Mesendoderm (in vitro differentiated cells): ENCODE measurements at regions not wholly inside any gene's neighbourhood (a gene's known extent, or its start where the extent isn't known, plus 50 kb on each side); places are given as distances from the start of the nearest gene placed in this dataset.

ENCODE experiments used
- DNase-seq: peaks from one replicate; pipeline ENCODE4 v3.0.0; 2013
- H2AK5ac ChIP-seq: 2 replicates; pipeline ENCODE4 v1.6.1; 2013; ENCODE audit warnings: low read length, inconsistent platforms
- H2BK120ac ChIP-seq: 2 replicates; pipeline ENCODE4 v1.6.1; 2013; ENCODE audit warnings: low read depth, mild to moderate bottlenecking, low read length, moderate library complexity, mixed read lengths
- H2BK15ac ChIP-seq: replicated peaks from 2 replicates; pipeline ENCODE4 v1.6.1; 2013; ENCODE audit warnings: low read depth, mild to moderate bottlenecking, moderate library complexity
- H2BK5ac ChIP-seq: 2 replicates; pipeline ENCODE4 v1.6.1; 2013; ENCODE audit warnings: low read length, inconsistent platforms
- H3K18ac ChIP-seq: 2 replicates; pipeline ENCODE4 v1.6.1; 2013; ENCODE audit warnings: mild to moderate bottlenecking, low read length, mixed read lengths
- H3K23ac ChIP-seq: one replicate; pipeline ENCODE4 v1.6.1; 2013; ENCODE audit warnings: low read length
- H3K27ac ChIP-seq: 2 replicates; pipeline ENCODE4 v1.5.1; 2013; ENCODE audit warnings: low read depth, mild to moderate bottlenecking, inconsistent platforms, low read length, moderate library complexity
- H3K27me3 ChIP-seq: 2 replicates; pipeline ENCODE4 v1.6.1; 2013; ENCODE audit warnings: low read length, control low read depth, mild to moderate bottlenecking, inconsistent platforms; ENCODE audit not compliant: insufficient read depth, poor library complexity
- H3K36me3 ChIP-seq: 2 replicates; pipeline ENCODE4 v1.6.1; 2013; ENCODE audit warnings: low read length, inconsistent platforms; ENCODE audit not compliant: control insufficient read depth, insufficient read depth
- H3K4ac ChIP-seq: one replicate; pipeline ENCODE4 v1.6.1; 2013; ENCODE audit warnings: low read depth, mild to moderate bottlenecking, low read length, moderate library complexity
- H3K4me1 ChIP-seq: 2 replicates; pipeline ENCODE4 v1.6.1; 2013; ENCODE audit warnings: low read depth, low read length, inconsistent platforms; ENCODE audit not compliant: control insufficient read depth
- H3K4me2 ChIP-seq: 2 replicates; pipeline ENCODE4 v1.6.1; 2013; ENCODE audit warnings: low read length
- H3K4me3 ChIP-seq: 2 replicates; pipeline ENCODE4 v1.5.1; 2013; ENCODE audit warnings: mild to moderate bottlenecking, low read length
- H3K56ac ChIP-seq: one replicate; pipeline ENCODE4 v1.6.1; 2013; ENCODE audit warnings: low read length
- H3K79me1 ChIP-seq: 2 replicates; pipeline ENCODE4 v1.6.1; 2013; ENCODE audit warnings: low read length, inconsistent platforms
- H3K79me2 ChIP-seq: 2 replicates; pipeline ENCODE4 v1.6.1; 2013; ENCODE audit warnings: mild to moderate bottlenecking, low read length; ENCODE audit not compliant: control insufficient read depth, insufficient read depth
- H3K9ac ChIP-seq: 2 replicates; pipeline ENCODE4 v1.6.1; 2013; ENCODE audit warnings: low read length, inconsistent platforms
- H4K5ac ChIP-seq: one replicate; pipeline ENCODE4 v1.6.1; 2013; ENCODE audit warnings: low read length
- H4K8ac ChIP-seq: one replicate; pipeline ENCODE4 v1.6.1; 2013; ENCODE audit warnings: low read depth, mild to moderate bottlenecking, control low read depth, low read length, moderate library complexity
- WGBS: extraction: QIAGEN DNeasy Blood & Tissue Kit; methylation state at CpG from one replicate; pipeline ENCODE4 v1.1.7; 2013; ENCODE audit warnings: low lambda C conversion rate, missing lambda C conversion rate; ENCODE audit not compliant: insufficient coverage; ENCODE audit errors: extremely low coverage; 5-methylcytosine and 5-hydroxymethylcytosine counted together

GRCh38 chr16:9141813-9142212 lies 50.4 kb downstream of the HAPSTR1 start:
- Histone ChIP-seq H3K4me3 (no peak overlapping the region), H2BK5ac (no peak overlapping the region), H2AK5ac (no peak overlapping the region), H3K27me3 (no peaks in the 10 kb centered on the region), H4K5ac (no peak overlapping the region), H3K79me2 (no peaks in the 10 kb centered on the region), H3K36me3 (no peaks in the 10 kb centered on the region), H3K23ac (no peak overlapping the region), H3K9ac (no peak overlapping the region), H2BK120ac (no peak overlapping the region), H3K4me2 (no peak overlapping the region), H2BK15ac (no peak overlapping the region), H3K4me1 (no peaks in the 10 kb centered on the region), H3K4ac (no peak overlapping the region), H3K79me1 (no peaks in the 10 kb centered on the region), H3K56ac (no peak overlapping the region), H3K18ac (no peak overlapping the region), H4K8ac (no peak overlapping the region), H3K27ac (no peak overlapping the region)
- no CpG with 5 or more reads among the region's 8 CpGs for WGBS
- DNase-seq = no peak

GRCh38 chr16:9144106-9144505 lies 52.7 kb downstream of the HAPSTR1 start:
- Histone ChIP-seq H2AK5ac (no peak overlapping the region), H3K4me3 (no peak overlapping the region), H2BK5ac (no peak overlapping the region), H4K8ac (no peak overlapping the region), H3K4me2 (no peak overlapping the region), H3K27ac (no peak overlapping the region), H3K4ac (no peak overlapping the region), H3K23ac (no peak overlapping the region), H4K5ac (no peak overlapping the region), H3K27me3 (no peaks in the 10 kb centered on the region), H2BK120ac (no peak overlapping the region), H3K18ac (no peak overlapping the region), H3K56ac (no peak overlapping the region), H3K79me2 (no peaks in the 10 kb centered on the region), H3K36me3 (no peaks in the 10 kb centered on the region), H3K9ac (no peak overlapping the region), H2BK15ac (no peak overlapping the region), H3K79me1 (no peaks in the 10 kb centered on the region), H3K4me1 (peaks cover 6% of the 10 kb centered on the region)
- DNase-seq = peak; percentile 58
- no CpG with 5 or more reads among the region's 8 CpGs for WGBS

GRCh38 chr16:9148374-9149015 lies 57.1 kb downstream of the HAPSTR1 start:
- Histone ChIP-seq H4K8ac (no peak overlapping the region), H3K23ac (no peak overlapping the region), H2BK120ac (no peak overlapping the region), H3K27me3 (no peaks in the 10 kb centered on the region), H3K4me2 (no peak overlapping the region), H4K5ac (no peak overlapping the region), H3K4me1 (peaks cover 6% of the 10 kb centered on the region), H3K36me3 (no peaks in the 10 kb centered on the region), H3K9ac (no peak overlapping the region), H2AK5ac (no peak overlapping the region), H3K79me1 (no peaks in the 10 kb centered on the region), H2BK15ac (no peak overlapping the region), H3K4me3 (no peak overlapping the region), H3K18ac (no peak overlapping the region), H3K4ac (no peak overlapping the region), H3K27ac (no peak overlapping the region), H3K79me2 (no peaks in the 10 kb centered on the region), H2BK5ac (no peak overlapping the region), H3K56ac (no peak overlapping the region)
- no CpG with 5 or more reads among the region's 9 CpGs for WGBS
- DNase-seq = peak; percentile 54

- H3K18ac ChIP-seq = no peak overlapping the region
- H3K23ac ChIP-seq = no peak overlapping the region
- H2BK5ac ChIP-seq = no peak overlapping the region
- no peak overlapping the region for H3K4me3 ChIP-seq
- no peak overlapping the region for H2AK5ac ChIP-seq
- H3K9ac ChIP-seq = no peak overlapping the region
- no peak overlapping the region for H4K8ac ChIP-seq
- H3K27me3 ChIP-seq = no peaks in the 10 kb centered on the region
- no peak overlapping the region for H3K56ac ChIP-seq
- no peak overlapping the region for H2BK120ac ChIP-seq
- H2BK15ac ChIP-seq = no peak overlapping the region
- no peak overlapping the region for H3K4ac ChIP-seq
- no peak for DNase-seq
- H3K4me2 ChIP-seq = no peak overlapping the region
- H3K36me3 ChIP-seq = no peaks in the 10 kb centered on the region
- no peak overlapping the region for H3K27ac ChIP-seq
- no peaks in the 10 kb centered on the region for H3K79me2 ChIP-seq
- WGBS = no CpG with 5 or more reads among the region's 5 CpGs
- no peaks in the 10 kb centered on the region for H3K79me1 ChIP-seq
- H4K5ac ChIP-seq = no peak overlapping the region
- H3K4me1 ChIP-seq = peaks cover 6% of the 10 kb centered on the region
Observed at GRCh38 chr16:9151074-9151473, 59.6 kb downstream of the HAPSTR1 start.

GRCh38 chr16:9151597-9151996 lies 60.2 kb downstream of the HAPSTR1 start:
- Histone ChIP-seq H2AK5ac (no peak overlapping the region), H3K27ac (no peak overlapping the region), H3K18ac (no peak overlapping the region), H3K4me3 (no peak overlapping the region), H3K79me1 (no peaks in the 10 kb centered on the region), H4K5ac (no peak overlapping the region), H3K27me3 (no peaks in the 10 kb centered on the region), H3K4me2 (no peak overlapping the region), H4K8ac (no peak overlapping the region), H2BK15ac (no peak overlapping the region), H2BK5ac (no peak overlapping the region), H3K79me2 (no peaks in the 10 kb centered on the region), H3K4me1 (peaks cover 6% of the 10 kb centered on the region), H3K56ac (no peak overlapping the region), H3K9ac (no peak overlapping the region), H2BK120ac (no peak overlapping the region), H3K36me3 (no peaks in the 10 kb centered on the region), H3K4ac (no peak overlapping the region), H3K23ac (no peak overlapping the region)
- WGBS = no CpG with 5 or more reads among the region's 5 CpGs
- no peak for DNase-seq
